Psoas muscle (tissue), 7 donors: ENCODE measurements at regions not wholly inside any gene's neighbourhood (a gene's known extent, or its start where the extent isn't known, plus 50 kb on each side); places are given as distances from the start of the nearest gene placed in this dataset.

Source experiments
- ATAC-seq, 4 donors: fragments of 200-7000 bp; cut with Tn5 transposase; one replicate each; pipeline ENCODE4 v1.9.1; 2020; ENCODE audit warnings: moderate library complexity in 3 of 4, mild to moderate bottlenecking in 2 of 4
- DNase-seq, 2 donors: peaks; one replicate each; pipeline ENCODE4 v3.0.0-alpha.2; 2020
- H3K27ac ChIP-seq: fragments of 200-600 bp; one replicate; pipeline ENCODE4 v1.8.0; 2022
- H3K27me3 ChIP-seq, 3 donors: fragments of 200-600 bp in 1 of 3; one replicate each; pipeline versions ENCODE4 v1.6.1 to v1.8.0; 2013 to 2022; ENCODE audit warnings: low read length in 2 of 3, mild to moderate bottlenecking in 2 of 3, moderate library complexity in 1 of 3; ENCODE audit not compliant: insufficient read depth in 3 of 3
- H3K36me3 ChIP-seq, 2 donors: fragments of 200-600 bp in 1 of 2; one replicate each; pipeline versions ENCODE4 v1.6.1 to v1.8.0; 2013 to 2022; ENCODE audit warnings: low read depth in 1 of 2, mild to moderate bottlenecking in 1 of 2, moderate library complexity in 1 of 2; ENCODE audit not compliant: insufficient read depth in 1 of 2
- H3K4me1 ChIP-seq: fragments of 200-600 bp; one replicate; pipeline ENCODE4 v1.8.0; 2022
- H3K4me3 ChIP-seq: fragments of 200-600 bp; one replicate; pipeline ENCODE4 v1.8.0; 2022; ENCODE audit warnings: mild to moderate bottlenecking
- H3K9me3 ChIP-seq: fragments of 200-600 bp; one replicate; pipeline ENCODE4 v1.8.0; 2022
- CTCF ChIP-seq: fragments of 200-600 bp; IDR thresholded peaks from one replicate; pipeline ENCODE4 v1.8.0; 2022; ENCODE audit warnings: antibody characterized with exemption
- WGBS, 3 donors: extraction: QIAGEN DNeasy Blood & Tissue Kit; methylation state at CpG; one replicate each; pipeline versions ENCODE4 v1.1.6 to v1.1.7; 2013; 5-methylcytosine and 5-hydroxymethylcytosine counted together
- intact Hi-C, 2 donors: fragments of 100-400 bp; cut with DNase I; formaldehyde crosslinking; loops; one replicate each; pipeline versions ENCODE4 v1.11.0 to v1.14.2; 2022
- donor health status: healthy with polysubstance abuse.
- donor health status: DM: no; HTN: no; CAD: no; lungs with moderate emphysema.
- donor health status: Bipolar disorder and iron deficiency.
- donor health status: healthy.
- donor health status: DM: yes; HTN: yes; CAD: no.
- donor health status: DM: no; HTN: no; CAD: no.
- donor health status: DM: yes; HTN: yes; CAD: no.

- TF ChIP-seq CTCF = no peak
- Histone ChIP-seq H3K36me3 (no peaks in the 10 kb centered on the region), H3K4me3 (no peak overlapping the region), H3K4me1 (no peaks in the 10 kb centered on the region), H3K9me3 (no peaks in the 10 kb centered on the region), H3K27me3 (no peaks in the 10 kb centered on the region), H3K27ac (no peak overlapping the region)
- no peak for DNase-seq
- 83 to 88% (median 87%) methylated on average over 2 of the region's 2 CpGs for WGBS, 3 donors
- intact Hi-C loops = no loop called here
- no peak for ATAC-seq
These were observed 340.0 kb downstream of the GABRG2 start for GRCh38 chr5:162407614-162408013.

GRCh38 chr5:162410365-162410764 lies 342.8 kb downstream of the GABRG2 start:
- no peak for DNase-seq

GRCh38 chr5:162429142-162429541 lies 361.6 kb downstream of the GABRG2 start:
- TF ChIP-seq CTCF = no peak
- H3K27me3 ChIP-seq = no peaks in the 10 kb centered on the region
- intact Hi-C loops = no loop called here
- ATAC-seq (no peak), DNase-seq (no peak)
- no peaks in the 10 kb centered on the region for H3K36me3 ChIP-seq
- no peaks in the 10 kb centered on the region for H3K4me1 ChIP-seq
- H3K4me3 ChIP-seq = no peak overlapping the region
- no peak overlapping the region for H3K27ac ChIP-seq
- no peaks in the 10 kb centered on the region for H3K9me3 ChIP-seq

More at GRCh38 chr5:162410365-162410764, 342.8 kb downstream of the GABRG2 start:
- Histone ChIP-seq H3K4me3 (no peak overlapping the region), H3K9me3 (no peaks in the 10 kb centered on the region), H3K4me1 (no peaks in the 10 kb centered on the region), H3K27me3 (no peaks in the 10 kb centered on the region), H3K27ac (no peak overlapping the region), H3K36me3 (no peaks in the 10 kb centered on the region)
- no peak for TF ChIP-seq CTCF
- intact Hi-C loops = no loop called here
- WGBS, 3 donors = 63 to 74% (median 72%) methylated on average over 8 of the region's 8 CpGs
- no peak for ATAC-seq

GRCh38 chr5:162434281-162434680 lies 366.7 kb downstream of the GABRG2 start:
- H3K27me3 ChIP-seq = no peaks in the 10 kb centered on the region
- DNase-seq (no peak), ATAC-seq (no peak)
- no peak overlapping the region for H3K4me3 ChIP-seq
- H3K9me3 ChIP-seq = no peaks in the 10 kb centered on the region
- intact Hi-C loops = no loop called here
- H3K4me1 ChIP-seq = no peaks in the 10 kb centered on the region
- no peak overlapping the region for H3K27ac ChIP-seq
- H3K36me3 ChIP-seq = no peaks in the 10 kb centered on the region
- WGBS, 3 donors = 20 to 28% (median 22%) methylated on average over 1 of the region's 1 CpG
- no peak for TF ChIP-seq CTCF

GRCh38 chr5:162436055-162436454 lies 368.5 kb downstream of the GABRG2 start:
- 77 to 78% (median 77%) methylated on average over 2 of the region's 2 CpGs for WGBS, 3 donors

More at GRCh38 chr5:162436055-162436454, 368.5 kb downstream of the GABRG2 start:
- Histone ChIP-seq H3K36me3 (no peaks in the 10 kb centered on the region), H3K9me3 (no peaks in the 10 kb centered on the region), H3K4me3 (no peak overlapping the region), H3K27ac (no peak overlapping the region), H3K4me1 (no peaks in the 10 kb centered on the region), H3K27me3 (no peaks in the 10 kb centered on the region)
- ATAC-seq (no peak), DNase-seq (no peak)
- no peak for TF ChIP-seq CTCF
- intact Hi-C loops = no loop called here
